ENCODE measurements at regions not wholly inside any gene's neighbourhood (a gene's known extent, or its start where the extent isn't known, plus 50 kb on each side); places are given as distances from the start of the nearest gene placed in this dataset.
"Not testable (repeated sequence)": the region's sequence is repeated elsewhere in the genome, so short reads cannot be mapped to it uniquely, and the experiment has no call there.

DNA sequence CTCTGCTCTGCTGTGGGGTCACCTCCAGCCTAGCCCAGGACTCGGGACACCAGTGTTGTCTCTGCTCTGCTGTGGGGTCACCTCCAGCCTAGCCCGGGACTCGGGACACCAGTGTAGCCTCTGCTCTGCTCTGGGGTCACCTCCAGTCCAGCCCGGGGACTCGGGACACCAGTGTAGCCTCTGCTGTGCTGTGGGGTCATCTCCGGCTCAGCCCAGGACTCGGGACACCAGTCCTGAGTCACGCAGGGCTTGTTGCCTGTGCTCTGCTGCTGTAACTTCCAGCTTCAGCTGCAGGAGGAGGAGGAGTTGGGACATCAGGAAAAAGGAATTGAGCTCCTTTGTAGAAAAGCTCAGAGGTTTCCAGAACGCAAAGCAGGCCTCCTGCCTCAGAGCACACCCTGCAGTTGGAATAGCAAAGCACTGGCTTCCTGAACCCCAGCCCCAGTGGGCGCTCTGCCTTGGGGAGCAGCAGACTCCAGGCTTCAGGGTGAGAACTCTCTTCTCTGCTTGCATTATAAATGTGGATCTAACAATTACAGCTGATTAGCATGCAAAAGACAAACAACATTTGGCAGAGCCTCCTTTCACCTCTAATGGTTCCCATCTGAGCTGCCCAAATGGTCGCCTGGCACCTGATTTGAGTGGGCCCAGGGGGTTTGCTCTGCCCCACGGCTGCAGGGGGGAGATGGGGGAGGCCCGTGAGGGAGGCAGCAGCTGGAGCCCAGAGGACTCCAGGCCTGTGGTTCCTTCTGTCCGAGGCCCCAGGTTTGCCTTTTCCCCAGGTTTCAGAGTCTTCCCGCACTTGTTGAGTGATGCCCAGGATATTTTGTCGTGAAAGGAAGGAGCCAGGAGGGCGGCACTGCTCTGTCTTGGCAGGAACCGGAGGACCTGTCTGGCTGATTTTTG lies 323.7 kb downstream of the ADGRD1 start:
- not testable (repeated sequence) for TF ChIP-seq POLR2A, TAF1, POLR2AphosphoS5 (IDR thresholded peaks at IDR 0.05; ENCODE audit: low read depth, low read length)

All from GM12891 (cell line).